GM23248 (cell line): ENCODE measurements at regions not wholly inside any gene's neighbourhood (a gene's known extent, or its start where the extent isn't known, plus 50 kb on each side); places are given as distances from the start of the nearest gene placed in this dataset.

Experiments used
- EZH2 ChIP-seq: fragments of 200-600 bp; sonication (generic); IDR thresholded peaks from 2 replicates; pipeline ENCODE4 v1.6.1; 2018; ENCODE audit warnings: antibody characterized with exemption, mild to moderate bottlenecking; ENCODE audit not compliant: insufficient read depth, poor library complexity, severe bottlenecking
- EZH2phosphoT487 ChIP-seq: fragments of 200-600 bp; sonication (generic); IDR thresholded peaks from 2 replicates; pipeline ENCODE4 v1.6.1; 2018; ENCODE audit warnings: antibody characterized with exemption, moderate library complexity, mild to moderate bottlenecking, low read depth; ENCODE audit not compliant: insufficient read depth

DNA sequence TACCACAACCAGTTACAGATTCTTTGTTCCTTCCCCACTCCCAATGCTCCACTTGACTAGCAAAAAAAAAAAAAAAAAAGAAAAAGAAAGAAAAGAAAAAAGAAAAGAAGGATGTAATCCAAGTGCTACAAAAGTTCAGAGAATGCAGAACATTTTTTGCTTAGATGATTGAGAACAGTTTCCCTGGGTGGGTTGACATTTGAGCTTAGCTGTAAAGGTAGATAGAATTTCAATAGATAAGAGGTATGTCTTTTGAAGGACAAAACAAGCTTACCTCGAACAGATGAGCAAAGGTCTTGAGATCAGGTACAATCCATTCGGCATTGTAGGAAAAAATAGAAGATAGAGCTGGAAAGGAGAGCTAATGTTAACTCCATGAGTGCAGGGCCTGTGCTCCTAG lies 344.6 kb upstream of the NECTIN3 start:
- no peak for TF ChIP-seq EZH2phosphoT487
- no peak for TF ChIP-seq EZH2
